HepG2 (cell line): ENCODE measurements at regions not wholly inside any gene's neighbourhood (a gene's known extent, or its start where the extent isn't known, plus 50 kb on each side); places are given as distances from the start of the nearest gene placed in this dataset.

ENCODE experiments used
- MAX ChIP-seq: IDR thresholded peaks from 2 replicates; pipeline ENCODE4 v1.6.1; 2012; ENCODE audit warnings: inconsistent platforms
- SNAI1 ChIP-seq: sonication (generic); formaldehyde crosslinking; IDR thresholded peaks from 2 replicates; pipeline ENCODE4 v1.5.0; 2020; ENCODE audit warnings: mild to moderate bottlenecking, missing genetic modification reagents, borderline replicate concordance
- YY1 ChIP-seq: IDR thresholded peaks from 2 replicates; pipeline ENCODE4 v1.6.1; 2011; ENCODE audit warnings: low read length, low read depth, moderate library complexity, mild to moderate bottlenecking; ENCODE audit not compliant: insufficient read depth, insufficient replicate concordance
- ZSCAN20 ChIP-seq: sonication (generic); formaldehyde crosslinking; IDR thresholded peaks from 2 replicates; pipeline ENCODE4 v1.4.0; 2020; ENCODE audit warnings: missing genetic modification reagents, mild to moderate bottlenecking, borderline replicate concordance
- TF ChIP-seq, protein P1 (sequence below): sonication (generic); formaldehyde crosslinking; IDR thresholded peaks from 2 replicates; pipeline ENCODE4 v1.5.0; 2020; ENCODE audit warnings: mild to moderate bottlenecking, missing genetic modification reagents, moderate library complexity

GRCh38 chr14:71527838-71528237 lies 404.4 kb upstream of the RGS6 start:
- TF ChIP-seq, protein P1, sequence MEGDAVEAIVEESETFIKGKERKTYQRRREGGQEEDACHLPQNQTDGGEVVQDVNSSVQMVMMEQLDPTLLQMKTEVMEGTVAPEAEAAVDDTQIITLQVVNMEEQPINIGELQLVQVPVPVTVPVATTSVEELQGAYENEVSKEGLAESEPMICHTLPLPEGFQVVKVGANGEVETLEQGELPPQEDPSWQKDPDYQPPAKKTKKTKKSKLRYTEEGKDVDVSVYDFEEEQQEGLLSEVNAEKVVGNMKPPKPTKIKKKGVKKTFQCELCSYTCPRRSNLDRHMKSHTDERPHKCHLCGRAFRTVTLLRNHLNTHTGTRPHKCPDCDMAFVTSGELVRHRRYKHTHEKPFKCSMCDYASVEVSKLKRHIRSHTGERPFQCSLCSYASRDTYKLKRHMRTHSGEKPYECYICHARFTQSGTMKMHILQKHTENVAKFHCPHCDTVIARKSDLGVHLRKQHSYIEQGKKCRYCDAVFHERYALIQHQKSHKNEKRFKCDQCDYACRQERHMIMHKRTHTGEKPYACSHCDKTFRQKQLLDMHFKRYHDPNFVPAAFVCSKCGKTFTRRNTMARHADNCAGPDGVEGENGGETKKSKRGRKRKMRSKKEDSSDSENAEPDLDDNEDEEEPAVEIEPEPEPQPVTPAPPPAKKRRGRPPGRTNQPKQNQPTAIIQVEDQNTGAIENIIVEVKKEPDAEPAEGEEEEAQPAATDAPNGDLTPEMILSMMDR (CRISPR knock-in tag): no peak
- TF ChIP-seq MAX (no peak), SNAI1 (CRISPR knock-in tag) (no peak), ZSCAN20 (no peak), YY1 (no peak)
